GOT3 (cell line): ENCODE measurements at regions not wholly inside any gene's neighbourhood (a gene's known extent, or its start where the extent isn't known, plus 50 kb on each side); places are given as distances from the start of the nearest gene placed in this dataset.

ENCODE experiments used
- DNase-seq: peaks from one replicate; lab custom pipeline; 2025; ENCODE audit warnings: mixed read lengths; lab: John Stamatoyannopoulos, UW

DNA sequence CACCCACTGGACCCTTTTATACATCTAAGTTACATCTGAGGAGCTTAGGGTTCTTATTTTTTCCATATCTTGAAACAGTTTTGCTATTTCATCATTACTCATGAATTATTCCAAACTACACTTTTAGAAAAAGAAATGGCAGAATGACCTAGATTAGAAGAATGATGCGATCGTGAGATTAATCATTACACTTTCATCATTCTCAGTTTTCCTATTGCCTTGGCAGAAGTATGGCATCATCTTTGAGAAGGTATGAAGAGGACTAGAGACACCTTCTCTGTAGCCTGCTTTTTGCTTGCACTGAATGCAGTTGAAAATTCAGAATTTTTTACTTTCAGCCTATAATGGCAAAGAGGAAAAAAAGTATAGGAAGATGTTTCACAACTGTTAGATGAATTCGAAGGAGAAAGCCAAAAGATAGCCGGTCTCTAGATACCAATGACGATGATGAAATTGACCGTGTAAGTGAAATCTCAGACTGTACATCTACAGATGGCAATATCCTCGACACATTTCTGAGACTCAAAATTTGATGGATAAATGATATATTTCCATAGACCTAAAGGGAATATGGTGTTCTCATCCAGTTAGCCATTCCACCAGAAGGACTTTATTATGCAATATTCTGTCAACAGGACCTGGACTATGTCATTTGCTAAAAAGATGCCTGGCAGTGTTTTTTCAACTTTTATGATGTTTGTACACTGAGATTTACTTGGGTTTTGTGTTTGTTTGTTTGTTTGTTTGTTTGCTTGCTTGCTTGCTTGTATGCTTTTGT lies 191.8 kb downstream of the TOMM20 start:
- DNase-seq = no peak

DNA sequence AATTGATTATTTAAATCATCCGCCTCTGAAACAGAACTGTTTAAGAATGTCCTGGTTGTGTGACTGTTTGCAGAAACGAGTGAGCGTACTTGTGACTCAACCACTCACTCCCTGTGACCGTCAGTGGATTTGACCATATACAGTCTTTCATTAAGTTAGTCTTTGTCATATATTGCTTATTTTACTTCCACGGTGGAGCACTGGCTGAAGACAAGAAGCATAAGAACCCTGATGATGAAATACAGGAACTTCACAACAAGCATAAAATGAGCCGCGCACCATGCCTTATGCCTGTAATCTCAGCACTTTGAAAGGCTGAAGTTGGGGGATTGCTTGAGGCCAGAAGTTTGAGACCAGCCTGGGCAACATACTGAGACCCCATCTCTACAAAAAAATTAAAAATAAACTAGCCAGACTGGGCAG lies 194.0 kb downstream of the TOMM20 start:
- no peak for DNase-seq

DNA sequence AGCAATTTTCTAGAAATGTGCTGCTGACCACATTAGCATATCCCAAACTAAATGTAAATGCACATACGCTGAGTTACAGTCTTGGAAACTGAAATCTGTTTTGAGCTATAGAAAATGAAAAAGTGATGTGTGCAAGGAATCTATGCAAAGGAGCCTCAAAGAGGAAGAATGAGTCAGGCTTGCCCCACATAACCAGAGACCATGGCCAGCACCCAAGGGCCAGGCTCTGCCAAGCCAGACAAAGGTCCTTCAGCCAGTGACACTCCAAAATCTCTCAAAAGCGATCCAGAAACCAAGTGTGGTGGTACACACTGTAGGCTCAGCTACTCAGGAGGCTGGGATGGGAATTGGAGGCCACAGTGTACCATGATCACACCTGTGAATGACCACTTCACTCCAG lies 195.2 kb downstream of the TOMM20 start:
- DNase-seq = no peak

DNA sequence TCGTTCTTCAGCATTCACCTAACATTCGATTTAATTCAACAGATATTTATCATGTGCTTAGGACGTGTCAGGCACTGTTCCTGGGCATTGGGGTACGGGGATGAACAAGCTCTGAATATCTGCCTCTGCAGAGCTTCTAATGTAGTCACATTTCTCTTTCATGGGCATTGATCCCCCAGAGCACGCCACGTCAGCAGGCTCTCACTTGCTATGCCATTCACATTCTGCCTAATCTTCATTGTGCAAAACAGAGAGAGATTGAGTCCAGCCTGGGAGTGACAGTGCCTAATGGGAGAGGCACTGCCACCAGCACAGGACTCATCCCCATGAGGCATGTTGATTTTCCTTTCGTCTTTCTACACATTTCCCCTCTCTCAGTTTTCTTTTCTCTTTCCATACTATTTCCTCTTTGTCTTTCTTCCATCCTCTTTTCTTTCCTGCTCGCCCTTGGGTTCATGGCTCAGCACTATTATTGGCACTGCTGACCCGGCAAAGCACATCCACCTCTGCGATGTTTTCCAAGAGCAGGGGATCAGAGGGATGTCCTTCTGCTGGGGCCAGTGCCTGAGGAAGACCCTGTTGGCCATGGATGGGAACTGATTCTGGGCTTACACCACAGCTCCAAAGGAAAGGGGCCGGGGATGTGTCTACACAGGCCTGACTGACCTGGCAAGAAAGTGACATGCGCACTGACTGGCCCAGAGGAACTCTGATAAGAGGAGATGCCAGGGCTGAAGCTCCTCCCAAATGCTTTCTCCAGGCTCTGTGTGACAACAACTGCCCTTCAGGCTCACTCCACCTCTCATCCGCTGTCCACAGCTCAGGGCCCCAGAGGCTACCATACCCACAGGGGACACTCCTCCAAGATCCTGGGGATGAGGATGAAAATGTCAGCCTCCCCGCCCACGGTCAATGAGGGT lies 195.9 kb downstream of the TOMM20 start:
- no peak for DNase-seq

DNA sequence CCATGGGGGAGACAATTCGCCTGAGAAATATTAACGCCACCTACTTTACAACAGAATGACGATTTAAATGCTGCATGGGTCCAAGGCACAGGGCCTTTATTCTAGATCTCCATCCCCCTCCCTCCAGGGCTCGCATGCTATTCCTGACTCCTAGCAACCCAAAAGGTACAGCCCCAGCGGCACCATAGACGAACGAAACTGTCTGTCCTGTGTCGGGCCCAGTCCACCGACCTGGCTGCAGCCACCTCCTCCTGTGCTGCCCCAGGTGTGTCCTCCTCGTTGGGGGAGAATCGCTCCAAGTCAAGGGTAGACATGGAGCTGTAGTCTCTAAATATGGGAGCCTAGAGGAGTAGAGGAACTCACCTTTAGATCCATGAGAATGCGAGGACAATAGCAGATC lies 196.5 kb downstream of the TOMM20 start:
- DNase-seq = no peak

- DNase-seq = no peak
Measured at GRCh38 chr1:234931404-234931973, 197.1 kb downstream of the TOMM20 start.

GRCh38 chr1:234929369-234929768 lies 199.3 kb downstream of the TOMM20 start:
- no peak for DNase-seq

GRCh38 chr1:234928642-234929041 lies 200.0 kb downstream of the TOMM20 start:
- no peak for DNase-seq

GRCh38 chr1:234927971-234928640 lies 200.5 kb downstream of the TOMM20 start:
- DNase-seq = no peak

GRCh38 chr1:234927312-234927970 lies 201.2 kb downstream of the TOMM20 start:
- no peak for DNase-seq

GRCh38 chr1:234926559-234927311 lies 201.9 kb downstream of the TOMM20 start:
- DNase-seq = no peak

GRCh38 chr1:234926264-234926558 lies 202.4 kb downstream of the TOMM20 start:
- DNase-seq = no peak

- no peak for DNase-seq
Measured at GRCh38 chr1:234925440-234926263, 203.0 kb downstream of the TOMM20 start.

DNA sequence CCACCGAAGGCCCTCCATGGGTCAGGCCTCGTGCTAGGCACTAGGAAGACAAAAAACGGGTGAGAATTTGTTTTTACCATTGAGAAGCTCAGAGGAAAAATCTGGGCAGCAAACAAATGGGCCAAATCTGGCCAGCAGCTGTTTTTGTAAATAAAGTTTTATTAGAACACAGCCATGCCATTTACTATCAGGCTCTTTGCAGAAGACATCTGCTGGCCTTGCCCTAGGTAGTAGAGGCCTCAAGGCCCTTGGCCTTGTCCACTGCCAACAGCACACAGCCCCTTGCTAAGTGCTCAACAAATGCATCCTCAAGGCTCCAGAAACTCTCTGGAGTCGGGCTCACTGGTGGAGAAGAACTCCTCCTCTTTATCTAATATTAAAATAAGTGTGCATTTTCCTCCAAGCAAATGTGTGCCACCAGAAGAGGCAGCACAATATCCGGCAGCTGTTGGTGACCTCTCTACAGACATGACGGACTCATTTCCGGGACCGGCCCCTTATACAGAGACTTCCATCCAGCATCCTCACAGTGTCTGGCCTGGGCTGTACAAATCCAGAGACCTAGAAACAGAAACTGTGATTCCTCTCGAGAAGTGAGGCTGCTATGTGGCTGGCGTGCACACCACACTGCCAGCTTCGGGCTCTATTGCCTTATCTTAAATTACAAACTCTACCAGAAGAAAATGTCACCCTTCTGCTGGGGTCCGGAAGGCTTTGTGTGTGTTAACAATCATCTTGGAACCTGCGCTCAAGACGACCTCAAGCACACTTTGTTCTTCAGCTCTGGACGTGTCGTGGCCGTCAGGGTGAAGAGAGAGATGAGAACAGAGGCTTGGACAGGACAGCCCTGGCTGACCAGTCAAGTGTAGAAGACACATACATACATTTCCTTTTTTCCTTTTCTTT lies 203.9 kb downstream of the TOMM20 start:
- no peak for DNase-seq

DNA sequence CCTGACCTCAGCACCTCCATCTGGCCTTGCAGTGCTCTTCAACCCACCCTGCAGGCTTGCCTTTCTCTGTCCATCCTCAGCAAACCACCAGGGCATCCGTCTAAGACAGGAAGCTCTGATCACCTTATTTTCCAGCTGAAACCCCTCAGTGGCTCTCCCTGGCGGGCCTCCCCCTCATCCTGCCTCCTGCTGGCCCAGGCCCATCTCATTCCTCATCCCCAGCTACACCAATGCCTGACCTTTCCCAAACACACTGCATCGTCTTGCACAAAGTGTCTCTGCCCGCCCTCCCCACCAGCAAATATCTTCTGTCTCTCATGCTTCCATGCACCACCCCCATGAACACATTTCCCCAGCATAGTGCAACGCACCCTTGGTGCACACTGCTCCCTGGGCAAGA lies 205.0 kb downstream of the TOMM20 start:
- no peak for DNase-seq

- DNase-seq = no peak
Measured at GRCh38 chr1:234922987-234923386, 205.7 kb downstream of the TOMM20 start.

DNA sequence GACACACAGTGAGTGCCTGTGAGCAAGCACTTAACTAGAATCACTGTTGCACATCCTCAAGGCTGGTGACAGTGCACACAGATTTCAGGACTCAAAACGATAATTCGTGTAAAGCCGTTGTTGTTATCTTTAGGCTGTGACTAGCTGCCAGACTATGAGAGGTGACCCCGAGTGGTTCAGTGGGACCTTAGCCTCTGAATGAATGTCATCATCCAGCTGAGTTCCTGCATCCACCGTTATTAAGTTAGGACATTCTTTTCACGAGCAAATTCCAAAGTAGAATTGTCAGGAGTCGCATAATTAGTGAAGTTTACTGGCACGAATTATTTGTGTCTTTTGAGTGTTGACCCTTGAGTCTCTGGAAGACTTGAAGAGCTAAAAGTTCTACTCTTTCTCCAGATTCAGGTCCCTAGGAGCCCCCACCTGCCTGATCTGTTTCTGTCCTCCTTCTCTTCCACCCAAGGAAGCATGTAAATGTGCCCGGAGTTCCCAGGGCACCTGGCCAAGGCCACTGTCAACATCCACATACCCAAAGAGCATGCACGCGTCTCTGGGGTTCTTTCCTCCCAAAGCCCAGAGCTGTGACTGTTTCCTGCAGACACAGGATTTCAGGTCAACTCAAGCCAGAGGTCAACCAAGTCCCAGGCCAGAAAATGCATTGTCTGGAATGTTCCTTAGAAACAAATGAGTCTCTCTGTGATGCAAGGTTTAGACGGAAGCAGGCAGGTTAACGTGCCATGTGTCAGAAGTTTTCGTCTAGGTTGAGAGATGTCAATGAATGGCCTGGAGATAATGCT lies 207.2 kb downstream of the TOMM20 start:
- DNase-seq = no peak

GRCh38 chr1:234920843-234921140 lies 207.8 kb downstream of the TOMM20 start:
- no peak for DNase-seq
